DND-41 (cell line): ENCODE measurements at regions not wholly inside any gene's neighbourhood (a gene's known extent, or its start where the extent isn't known, plus 50 kb on each side); places are given as distances from the start of the nearest gene placed in this dataset.

ENCODE experiments used
- ATAC-seq: fragments of 200-7000 bp; cut with Tn5 transposase; 3 replicates; pipeline ENCODE4 v1.9.1; 2021; ENCODE audit warnings: low read depth; ENCODE audit not compliant: insufficient read depth
- DNase-seq: peaks from one replicate; pipeline ENCODE4 v3.0.0-alpha.2; 2020
- H2AFZ ChIP-seq: 2 replicates; pipeline ENCODE4 v1.6.0; 2012; ENCODE audit warnings: low read depth, low read length
- H3K27ac ChIP-seq: 2 replicates; pipeline ENCODE4 v1.5.1; 2012; ENCODE audit warnings: low read length, inconsistent platforms
- H3K27me3 ChIP-seq: fragments of 200-600 bp; sonication (generic); 2 replicates; pipeline ENCODE4 v1.6.0; 2012; ENCODE audit warnings: low read length, mild to moderate bottlenecking, inconsistent platforms; ENCODE audit not compliant: insufficient read depth, poor library complexity
- H3K36me3 ChIP-seq: 2 replicates; pipeline ENCODE4 v1.5.1; 2012; ENCODE audit warnings: low read length, inconsistent platforms; ENCODE audit not compliant: insufficient read depth
- H3K4me1 ChIP-seq: 2 replicates; pipeline ENCODE4 v1.5.1; 2012; ENCODE audit warnings: mild to moderate bottlenecking, low read length; ENCODE audit not compliant: insufficient read depth
- H3K4me2 ChIP-seq: 2 replicates; pipeline ENCODE4 v1.6.0; 2012; ENCODE audit warnings: mild to moderate bottlenecking, moderate library complexity, low read length, inconsistent platforms; ENCODE audit not compliant: insufficient read depth
- H3K4me3 ChIP-seq, 2 experiments: fragments of 200-600 bp in 1 of 2; shearing (Covaris generic) in 1 of 2; 2 replicates each; pipeline ENCODE4 v1.5.1; 2012 to 2016; ENCODE audit warnings: inconsistent platforms in 2 of 2, low read length in 2 of 2, mild to moderate bottlenecking in 2 of 2, low read depth in 1 of 2, moderate library complexity in 1 of 2
- H3K79me2 ChIP-seq: 2 replicates; pipeline ENCODE4 v1.6.0; 2012; ENCODE audit warnings: low read length, inconsistent platforms; ENCODE audit not compliant: insufficient read depth
- H3K9ac ChIP-seq: 2 replicates; pipeline ENCODE4 v1.6.0; 2012; ENCODE audit warnings: low read depth, mild to moderate bottlenecking, inconsistent platforms, low read length, moderate library complexity
- H3K9me3 ChIP-seq: 2 replicates; pipeline ENCODE4 v1.5.1; 2012; ENCODE audit warnings: low read length, moderate library complexity, mild to moderate bottlenecking, inconsistent platforms; ENCODE audit not compliant: insufficient read depth, severe bottlenecking
- H4K20me1 ChIP-seq: 2 replicates; pipeline ENCODE4 v1.6.0; 2012; ENCODE audit warnings: low read length; ENCODE audit not compliant: insufficient read depth
- CTCF ChIP-seq: IDR thresholded peaks from 2 replicates; pipeline ENCODE4 v1.5.1; 2012; ENCODE audit warnings: borderline replicate concordance, low read length, moderate library complexity, mild to moderate bottlenecking; ENCODE audit not compliant: poor library complexity, severe bottlenecking; ENCODE audit errors: extremely low read depth
- EZH2 ChIP-seq: IDR thresholded peaks from 3 replicates; pipeline ENCODE4 v1.6.1; 2012; ENCODE audit warnings: borderline replicate concordance, low read depth, mild to moderate bottlenecking, moderate library complexity, low read length, inconsistent platforms; ENCODE audit not compliant: severe bottlenecking

GRCh38 chr7:48781752-48782151 lies 142.6 kb upstream of the CDC14C start:
- Histone ChIP-seq H2AFZ (no peak overlapping the region), H4K20me1 (no peaks in the 10 kb centered on the region), H3K4me2 (no peak overlapping the region), H3K36me3 (no peaks in the 10 kb centered on the region), H3K4me3 (no peak overlapping the region), H3K9me3 (no peaks in the 10 kb centered on the region), H3K9ac (no peak overlapping the region), H3K27me3 (no peaks in the 10 kb centered on the region), H3K4me1 (no peaks in the 10 kb centered on the region), H3K27ac (no peak overlapping the region), H3K79me2 (no peaks in the 10 kb centered on the region)
- DNase-seq = no peak
- ATAC-seq = no peak
- TF ChIP-seq EZH2 (no peak), CTCF (no peak)

- no peaks in the 10 kb centered on the region for H3K36me3 ChIP-seq
- DNase-seq = no peak
- H3K27ac ChIP-seq = no peak overlapping the region
- H3K4me3 ChIP-seq = no peak overlapping the region
- no peaks in the 10 kb centered on the region for H3K9me3 ChIP-seq
- no peak overlapping the region for H3K4me2 ChIP-seq
- TF ChIP-seq EZH2 = no peak
- no peak for TF ChIP-seq CTCF
- no peaks in the 10 kb centered on the region for H3K79me2 ChIP-seq
- no peaks in the 10 kb centered on the region for H4K20me1 ChIP-seq
- no peaks in the 10 kb centered on the region for H3K27me3 ChIP-seq
- no peak overlapping the region for H3K9ac ChIP-seq
- no peaks in the 10 kb centered on the region for H3K4me1 ChIP-seq
- no peak for ATAC-seq
- no peak overlapping the region for H2AFZ ChIP-seq
Observed at GRCh38 chr7:48782511-48782910, 141.8 kb upstream of the CDC14C start.

- no peak overlapping the region for H3K4me3 ChIP-seq
- H3K36me3 ChIP-seq = no peaks in the 10 kb centered on the region
- H3K27ac ChIP-seq = no peak overlapping the region
- no peaks in the 10 kb centered on the region for H4K20me1 ChIP-seq
- no peaks in the 10 kb centered on the region for H3K79me2 ChIP-seq
- TF ChIP-seq EZH2 = no peak
- no peak for TF ChIP-seq CTCF
- no peak overlapping the region for H3K4me2 ChIP-seq
- no peak overlapping the region for H2AFZ ChIP-seq
- ATAC-seq (no peak), DNase-seq (no peak)
- no peaks in the 10 kb centered on the region for H3K4me1 ChIP-seq
- no peak overlapping the region for H3K9ac ChIP-seq
- no peaks in the 10 kb centered on the region for H3K9me3 ChIP-seq
- H3K27me3 ChIP-seq = no peaks in the 10 kb centered on the region
Observed at GRCh38 chr7:48786951-48787350, 137.4 kb upstream of the CDC14C start.

GRCh38 chr7:48803250-48803649 lies 121.1 kb upstream of the CDC14C start:
- Histone ChIP-seq H3K27ac (no peak overlapping the region), H3K4me3 (no peak overlapping the region), H3K79me2 (no peaks in the 10 kb centered on the region), H3K4me1 (no peaks in the 10 kb centered on the region), H3K4me2 (no peak overlapping the region), H3K9ac (no peak overlapping the region), H2AFZ (no peak overlapping the region), H3K9me3 (no peaks in the 10 kb centered on the region), H3K36me3 (no peaks in the 10 kb centered on the region), H4K20me1 (no peaks in the 10 kb centered on the region), H3K27me3 (no peaks in the 10 kb centered on the region)
- TF ChIP-seq CTCF (no peak), EZH2 (no peak)
- ATAC-seq (no peak), DNase-seq (no peak)
